GM23248 (cell line): ENCODE measurements at regions not wholly inside any gene's neighbourhood (a gene's known extent, or its start where the extent isn't known, plus 50 kb on each side); places are given as distances from the start of the nearest gene placed in this dataset.

Experiments
- EZH2 ChIP-seq: fragments of 200-600 bp; sonication (generic); IDR thresholded peaks from 2 replicates; pipeline ENCODE4 v1.6.1; 2018; ENCODE audit warnings: antibody characterized with exemption, mild to moderate bottlenecking; ENCODE audit not compliant: insufficient read depth, poor library complexity, severe bottlenecking
- EZH2phosphoT487 ChIP-seq: fragments of 200-600 bp; sonication (generic); IDR thresholded peaks from 2 replicates; pipeline ENCODE4 v1.6.1; 2018; ENCODE audit warnings: antibody characterized with exemption, moderate library complexity, mild to moderate bottlenecking, low read depth; ENCODE audit not compliant: insufficient read depth

- no peak for TF ChIP-seq EZH2
- no peak for TF ChIP-seq EZH2phosphoT487
Observed at GRCh38 chr5:141769671-141770070, 87.6 kb upstream of the ARAP3 start.
